GM10266 (cell line): ENCODE measurements at regions not wholly inside any gene's neighbourhood (a gene's known extent, or its start where the extent isn't known, plus 50 kb on each side); places are given as distances from the start of the nearest gene placed in this dataset.

Source experiments
- DNase-seq: peaks from one replicate; pipeline ENCODE4 v3.0.0; 2012; ENCODE audit errors: extremely low spot score
- TF ChIP-seq, protein P1 (sequence below): IDR thresholded peaks from 2 replicates; pipeline ENCODE4 v1.5.1; 2012; ENCODE audit warnings: mild to moderate bottlenecking, low read depth; ENCODE audit not compliant: control insufficient read depth, insufficient read depth; ENCODE audit errors: missing control alignments

DNA sequence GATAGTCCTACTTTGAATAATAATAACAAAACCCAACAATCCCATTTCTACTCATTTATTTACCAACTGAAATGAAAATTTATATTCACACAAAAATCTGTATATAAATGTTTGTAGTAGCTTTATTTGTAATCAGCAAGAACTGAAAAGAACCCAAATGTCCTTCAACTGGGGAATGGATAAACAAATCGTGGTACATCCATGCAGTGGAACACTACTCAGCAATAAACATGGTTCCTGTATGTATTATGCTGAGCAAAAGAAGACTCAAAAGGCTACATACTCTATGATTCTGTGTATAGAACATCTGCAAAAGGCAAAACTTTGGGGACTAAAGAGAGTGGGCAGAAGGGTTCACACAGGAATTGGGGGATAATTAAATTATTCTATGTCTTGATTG, 136.1 kb upstream of the HAND1 start:
- no peak for DNase-seq
- TF ChIP-seq, protein P1, sequence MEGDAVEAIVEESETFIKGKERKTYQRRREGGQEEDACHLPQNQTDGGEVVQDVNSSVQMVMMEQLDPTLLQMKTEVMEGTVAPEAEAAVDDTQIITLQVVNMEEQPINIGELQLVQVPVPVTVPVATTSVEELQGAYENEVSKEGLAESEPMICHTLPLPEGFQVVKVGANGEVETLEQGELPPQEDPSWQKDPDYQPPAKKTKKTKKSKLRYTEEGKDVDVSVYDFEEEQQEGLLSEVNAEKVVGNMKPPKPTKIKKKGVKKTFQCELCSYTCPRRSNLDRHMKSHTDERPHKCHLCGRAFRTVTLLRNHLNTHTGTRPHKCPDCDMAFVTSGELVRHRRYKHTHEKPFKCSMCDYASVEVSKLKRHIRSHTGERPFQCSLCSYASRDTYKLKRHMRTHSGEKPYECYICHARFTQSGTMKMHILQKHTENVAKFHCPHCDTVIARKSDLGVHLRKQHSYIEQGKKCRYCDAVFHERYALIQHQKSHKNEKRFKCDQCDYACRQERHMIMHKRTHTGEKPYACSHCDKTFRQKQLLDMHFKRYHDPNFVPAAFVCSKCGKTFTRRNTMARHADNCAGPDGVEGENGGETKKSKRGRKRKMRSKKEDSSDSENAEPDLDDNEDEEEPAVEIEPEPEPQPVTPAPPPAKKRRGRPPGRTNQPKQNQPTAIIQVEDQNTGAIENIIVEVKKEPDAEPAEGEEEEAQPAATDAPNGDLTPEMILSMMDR, result no peak

DNA sequence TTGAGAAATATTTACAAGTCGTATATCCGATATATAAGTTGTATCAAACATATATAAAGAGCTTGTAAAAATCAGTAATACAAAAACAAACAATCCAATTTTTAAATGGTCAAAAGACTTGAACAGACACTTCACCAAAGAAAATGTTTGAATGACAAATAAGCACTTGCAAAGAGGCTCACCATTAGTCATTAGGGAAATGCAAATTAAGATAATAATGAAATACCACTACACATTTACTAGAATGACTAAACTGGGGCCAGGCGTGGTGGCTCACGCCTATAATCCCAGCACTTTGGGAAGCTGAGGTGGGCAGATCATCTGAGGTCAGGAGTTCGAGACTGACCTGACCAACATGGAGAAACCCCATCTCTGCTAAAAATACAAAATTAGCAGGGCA, 134.6 kb upstream of the HAND1 start:
- DNase-seq, result no peak
- TF ChIP-seq, protein P1, result no peak

DNA sequence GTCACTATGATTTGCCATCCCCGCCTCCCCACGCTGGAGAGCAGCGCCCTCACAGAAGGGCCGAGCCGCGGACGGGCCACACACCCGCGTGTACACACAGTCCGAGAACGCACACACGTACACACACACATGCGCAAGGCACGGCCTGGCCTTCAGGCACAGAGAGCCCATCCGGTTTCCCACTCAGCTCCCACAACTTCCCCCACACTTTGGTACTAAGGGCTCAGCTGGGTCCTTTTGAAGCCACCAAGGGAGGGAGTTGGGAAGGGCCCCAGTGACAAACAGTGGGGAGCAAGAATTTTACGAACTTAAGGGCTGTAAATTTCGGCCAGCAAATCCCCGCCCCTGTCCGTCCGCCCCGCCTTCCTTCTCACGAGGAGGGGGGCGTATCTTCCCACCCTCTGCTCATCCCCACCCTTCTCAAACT, 133.3 kb upstream of the HAND1 start:
- DNase-seq, result no peak
- TF ChIP-seq, protein P1, result no peak

DNA sequence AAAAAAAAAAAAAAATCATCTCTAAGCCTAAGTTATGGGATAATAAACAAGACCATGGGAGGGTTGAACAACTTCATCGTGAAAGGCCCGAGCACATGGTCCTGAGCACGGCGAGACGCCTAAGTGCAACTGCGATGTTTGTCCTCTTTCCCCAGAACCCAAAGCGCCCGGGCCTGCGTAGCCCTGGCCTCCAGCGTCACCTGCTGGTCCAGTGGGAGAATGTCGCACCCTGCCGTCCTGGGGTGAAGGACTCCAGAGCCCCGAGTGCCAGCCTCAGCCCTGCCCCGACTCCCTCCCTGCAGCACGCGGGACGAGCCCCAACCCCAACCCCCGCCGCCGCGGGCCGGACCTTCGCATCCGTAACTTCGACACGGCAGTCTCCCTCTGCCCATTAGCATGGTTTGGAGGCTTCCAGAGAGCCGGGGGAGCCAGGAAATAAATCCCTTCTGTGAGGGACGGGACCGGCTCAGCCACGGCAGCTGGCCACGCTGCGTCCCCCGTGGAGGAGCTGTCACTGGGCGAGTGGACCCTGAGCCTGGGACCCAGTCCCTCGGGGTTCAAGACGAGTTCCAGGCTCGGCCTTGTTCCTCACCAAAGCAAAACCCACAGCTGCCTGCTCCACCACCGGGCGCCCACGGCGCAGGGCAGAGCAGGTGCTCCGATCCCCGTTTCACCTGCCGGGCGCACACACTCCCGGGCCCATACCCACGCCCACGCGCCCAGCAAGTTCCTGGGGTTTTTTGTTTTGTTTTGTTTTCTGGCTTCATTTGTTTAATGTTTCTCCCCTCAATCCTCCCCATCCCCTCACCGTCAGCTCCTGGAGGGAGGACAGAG, 132.5 kb upstream of the HAND1 start:
- TF ChIP-seq, protein P1, result peak; percentile 97
- peak; percentile 87 for DNase-seq

DNA sequence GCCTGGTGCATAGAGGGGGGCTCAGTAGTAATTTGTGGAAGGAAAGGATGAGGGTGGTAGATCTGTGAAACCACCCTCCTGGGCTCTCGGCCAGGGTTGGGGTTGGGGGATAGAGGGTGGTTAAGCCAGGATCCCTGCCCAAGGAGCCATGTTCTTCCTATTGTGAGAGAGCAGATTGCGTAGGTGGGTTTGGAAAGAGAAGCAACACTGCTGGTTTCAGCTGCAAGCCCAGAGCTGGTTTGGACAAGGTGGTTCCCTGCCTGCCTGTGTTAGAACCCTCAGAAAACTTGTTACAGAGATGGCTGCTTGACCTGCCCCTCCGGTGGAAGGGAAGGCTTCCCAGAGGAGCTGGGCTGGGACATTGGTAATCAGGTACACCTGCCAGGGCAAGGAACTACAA, 131.2 kb upstream of the HAND1 start:
- no peak for DNase-seq

DNA sequence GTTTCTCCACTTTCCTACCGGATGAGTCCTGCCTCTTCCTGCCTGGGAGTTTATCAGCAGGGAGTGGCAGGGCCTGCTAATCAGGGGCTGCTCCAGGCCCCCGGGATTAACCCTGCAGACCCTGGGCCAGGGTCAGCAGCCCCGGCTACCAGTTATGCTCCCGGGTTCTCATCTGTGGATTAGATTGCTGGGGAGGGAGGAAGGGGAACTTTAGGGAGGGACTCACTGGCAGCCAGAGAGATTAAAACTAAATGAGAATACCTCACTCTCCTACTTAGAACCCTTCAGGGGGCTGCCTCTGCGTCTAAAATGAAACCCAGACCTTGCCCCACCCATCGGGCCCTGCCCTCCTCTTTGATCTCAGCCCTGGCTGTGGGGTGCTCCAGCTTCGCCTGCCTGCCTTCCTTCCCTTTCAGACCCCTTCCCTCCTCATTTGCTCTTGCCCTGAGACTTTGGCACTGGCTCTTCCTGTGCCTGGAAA, 130.5 kb upstream of the HAND1 start:
- TF ChIP-seq, protein P1, result no peak

More for the DNA sequence above, 131.2 kb upstream of the HAND1 start:
- TF ChIP-seq, protein P1, result no peak

DNA sequence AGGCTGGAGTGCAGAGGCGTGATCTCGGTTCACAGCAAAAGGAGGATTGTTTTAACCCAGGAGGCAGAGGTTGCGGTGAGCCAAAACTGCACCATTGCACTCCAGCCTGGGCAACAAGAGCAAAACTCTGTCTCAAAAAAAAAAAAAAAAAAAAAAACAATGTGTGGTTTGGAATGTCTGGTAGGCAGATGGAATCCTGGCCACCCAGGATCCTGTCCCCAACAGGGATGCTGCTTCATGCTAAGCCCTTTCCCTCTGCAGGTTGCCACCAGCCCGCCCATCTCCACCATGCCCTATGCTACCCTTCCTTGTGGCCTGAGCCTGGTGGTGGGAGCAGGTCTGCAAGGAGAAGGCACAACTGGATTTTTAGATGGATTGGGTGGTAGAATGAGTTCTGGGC, 129.7 kb upstream of the HAND1 start:
- TF ChIP-seq, protein P1, result no peak
- no peak for DNase-seq

More for the DNA sequence above, 130.5 kb upstream of the HAND1 start:
- no peak for DNase-seq
